ENCODE measurements at regions not wholly inside any gene's neighbourhood (a gene's known extent, or its start where the extent isn't known, plus 50 kb on each side); places are given as distances from the start of the nearest gene placed in this dataset.

DNA sequence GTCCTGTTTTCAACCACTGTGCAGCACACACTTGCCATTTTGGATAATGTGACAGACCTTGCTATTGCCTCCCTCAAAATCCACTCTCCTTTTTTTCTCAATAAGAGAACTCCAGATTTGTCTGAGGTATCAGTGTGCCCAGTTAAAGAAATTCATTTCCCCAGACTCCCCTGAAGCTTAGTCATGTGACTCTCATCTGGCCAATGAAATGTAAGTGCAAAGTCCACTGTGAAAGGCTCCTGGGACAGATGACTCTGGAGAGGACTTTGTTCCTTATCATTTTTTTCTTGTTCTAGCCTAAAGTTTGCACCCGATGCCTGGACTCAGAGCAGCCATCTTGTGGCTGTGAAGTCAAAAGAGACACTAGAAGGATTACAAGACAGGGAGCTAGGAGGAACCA, 268.6 kb upstream of the LRTM1 start:
- TF ChIP-seq, protein P1, sequence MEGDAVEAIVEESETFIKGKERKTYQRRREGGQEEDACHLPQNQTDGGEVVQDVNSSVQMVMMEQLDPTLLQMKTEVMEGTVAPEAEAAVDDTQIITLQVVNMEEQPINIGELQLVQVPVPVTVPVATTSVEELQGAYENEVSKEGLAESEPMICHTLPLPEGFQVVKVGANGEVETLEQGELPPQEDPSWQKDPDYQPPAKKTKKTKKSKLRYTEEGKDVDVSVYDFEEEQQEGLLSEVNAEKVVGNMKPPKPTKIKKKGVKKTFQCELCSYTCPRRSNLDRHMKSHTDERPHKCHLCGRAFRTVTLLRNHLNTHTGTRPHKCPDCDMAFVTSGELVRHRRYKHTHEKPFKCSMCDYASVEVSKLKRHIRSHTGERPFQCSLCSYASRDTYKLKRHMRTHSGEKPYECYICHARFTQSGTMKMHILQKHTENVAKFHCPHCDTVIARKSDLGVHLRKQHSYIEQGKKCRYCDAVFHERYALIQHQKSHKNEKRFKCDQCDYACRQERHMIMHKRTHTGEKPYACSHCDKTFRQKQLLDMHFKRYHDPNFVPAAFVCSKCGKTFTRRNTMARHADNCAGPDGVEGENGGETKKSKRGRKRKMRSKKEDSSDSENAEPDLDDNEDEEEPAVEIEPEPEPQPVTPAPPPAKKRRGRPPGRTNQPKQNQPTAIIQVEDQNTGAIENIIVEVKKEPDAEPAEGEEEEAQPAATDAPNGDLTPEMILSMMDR (IDR thresholded peaks at IDR 0.05; ENCODE audit: low read length) = no peak
- TF ChIP-seq EZH2phosphoT487 (IDR thresholded peaks at IDR 0.05; ENCODE audit: low read length) (no peak), EZH2 (optimal IDR thresholded peaks at IDR 0.05; ENCODE audit: low read depth, low read length) (no peak)
